Endothelial cell (in vitro differentiated cells): ENCODE measurements at regions not wholly inside any gene's neighbourhood (a gene's known extent, or its start where the extent isn't known, plus 50 kb on each side); places are given as distances from the start of the nearest gene placed in this dataset.

Experiments
- DNase-seq: peaks from one replicate; pipeline ENCODE4 v3.0.0; 2021; ENCODE audit warnings: low spot score
- H3K27ac Mint-ChIP-seq: one replicate; pipeline ENCODE4 v1.8.0; 2021; ENCODE audit warnings: mixed read lengths, inconsistent platforms; ENCODE audit not compliant: unreplicated experiment
- H3K27me3 Mint-ChIP-seq: one replicate; pipeline ENCODE4 v1.8.0; 2021; ENCODE audit warnings: mild to moderate bottlenecking, moderate library complexity, mixed read lengths, inconsistent platforms; ENCODE audit not compliant: unreplicated experiment
- H3K36me3 Mint-ChIP-seq: one replicate; pipeline ENCODE4 v1.8.0; 2021; ENCODE audit warnings: mild to moderate bottlenecking, low read depth, mixed read lengths, inconsistent platforms; ENCODE audit not compliant: unreplicated experiment
- H3K4me1 Mint-ChIP-seq: one replicate; pipeline ENCODE4 v1.8.0; 2021; ENCODE audit warnings: mild to moderate bottlenecking, mixed read lengths, inconsistent platforms; ENCODE audit not compliant: unreplicated experiment
- H3K4me3 Mint-ChIP-seq: one replicate; pipeline ENCODE4 v1.8.0; 2021; ENCODE audit warnings: mild to moderate bottlenecking, mixed read lengths, inconsistent platforms; ENCODE audit not compliant: unreplicated experiment
- H3K9me3 Mint-ChIP-seq: one replicate; pipeline ENCODE4 v1.8.0; 2021; ENCODE audit warnings: mixed read lengths, inconsistent platforms; ENCODE audit not compliant: unreplicated experiment
- TF ChIP-seq, protein P1 (sequence below): fragments of 200-600 bp; sonication (generic); IDR thresholded peaks from one replicate; pipeline ENCODE4 v1.5.0; 2021; ENCODE audit warnings: antibody characterized with exemption; ENCODE audit not compliant: unreplicated experiment

GRCh38 chr7:46157931-46158330 is 236.9 kb upstream of the IGFBP3 start:
- H3K36me3 Mint-ChIP-seq, result no peaks in the 10 kb centered on the region
- DNase-seq, result no peak
- no peak overlapping the region for H3K4me3 Mint-ChIP-seq
- no peaks in the 10 kb centered on the region for H3K9me3 Mint-ChIP-seq
- TF ChIP-seq, protein P1, sequence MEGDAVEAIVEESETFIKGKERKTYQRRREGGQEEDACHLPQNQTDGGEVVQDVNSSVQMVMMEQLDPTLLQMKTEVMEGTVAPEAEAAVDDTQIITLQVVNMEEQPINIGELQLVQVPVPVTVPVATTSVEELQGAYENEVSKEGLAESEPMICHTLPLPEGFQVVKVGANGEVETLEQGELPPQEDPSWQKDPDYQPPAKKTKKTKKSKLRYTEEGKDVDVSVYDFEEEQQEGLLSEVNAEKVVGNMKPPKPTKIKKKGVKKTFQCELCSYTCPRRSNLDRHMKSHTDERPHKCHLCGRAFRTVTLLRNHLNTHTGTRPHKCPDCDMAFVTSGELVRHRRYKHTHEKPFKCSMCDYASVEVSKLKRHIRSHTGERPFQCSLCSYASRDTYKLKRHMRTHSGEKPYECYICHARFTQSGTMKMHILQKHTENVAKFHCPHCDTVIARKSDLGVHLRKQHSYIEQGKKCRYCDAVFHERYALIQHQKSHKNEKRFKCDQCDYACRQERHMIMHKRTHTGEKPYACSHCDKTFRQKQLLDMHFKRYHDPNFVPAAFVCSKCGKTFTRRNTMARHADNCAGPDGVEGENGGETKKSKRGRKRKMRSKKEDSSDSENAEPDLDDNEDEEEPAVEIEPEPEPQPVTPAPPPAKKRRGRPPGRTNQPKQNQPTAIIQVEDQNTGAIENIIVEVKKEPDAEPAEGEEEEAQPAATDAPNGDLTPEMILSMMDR, result no peak
- H3K27me3 Mint-ChIP-seq, result no peaks in the 10 kb centered on the region
- H3K27ac Mint-ChIP-seq, result no peak overlapping the region
- H3K4me1 Mint-ChIP-seq, result no peaks in the 10 kb centered on the region

DNA sequence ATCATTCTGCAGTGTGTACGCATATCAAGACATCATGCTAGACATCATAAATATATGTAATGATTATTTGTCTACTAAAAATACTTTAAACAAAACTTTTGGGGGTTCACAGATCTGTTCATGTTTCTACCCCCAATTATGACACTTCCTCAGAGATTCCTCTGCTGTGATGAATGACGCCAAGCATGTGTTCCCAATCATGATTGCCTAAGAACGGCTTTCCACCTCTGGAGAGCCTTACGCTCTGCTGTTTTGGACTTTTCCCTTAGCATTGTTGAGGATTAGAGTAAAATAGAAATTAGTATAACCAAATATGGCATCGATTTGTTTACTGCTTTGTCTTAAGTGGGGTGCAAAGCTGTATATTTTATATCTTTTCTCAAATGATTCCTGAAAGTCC is 236.3 kb upstream of the IGFBP3 start:
- H3K4me3 Mint-ChIP-seq, result no peak overlapping the region
- no peaks in the 10 kb centered on the region for H3K36me3 Mint-ChIP-seq
- no peak for DNase-seq
- no peaks in the 10 kb centered on the region for H3K4me1 Mint-ChIP-seq
- TF ChIP-seq, protein P1, result no peak
- no peaks in the 10 kb centered on the region for H3K9me3 Mint-ChIP-seq
- no peak overlapping the region for H3K27ac Mint-ChIP-seq
- no peaks in the 10 kb centered on the region for H3K27me3 Mint-ChIP-seq

DNA sequence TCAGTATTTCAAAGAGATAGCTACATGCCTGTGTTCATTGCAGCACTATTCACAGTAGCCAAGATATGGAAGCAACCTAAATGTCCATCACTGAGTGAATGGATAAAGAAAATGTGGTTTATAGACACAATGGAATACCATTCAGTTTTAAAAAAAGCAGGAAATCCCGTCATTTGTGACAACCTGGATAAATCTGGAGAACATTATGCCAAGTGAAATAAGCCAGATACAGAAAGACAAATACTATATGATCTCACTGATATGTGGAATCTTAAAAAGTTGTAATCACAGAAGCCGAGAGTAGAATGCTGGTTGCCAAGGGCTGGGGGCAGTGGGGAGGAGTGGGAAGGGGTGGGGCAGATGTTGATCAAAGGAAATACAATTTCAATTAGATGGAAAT is 235.8 kb upstream of the IGFBP3 start:
- Mint-ChIP-seq H3K4me1 (no peaks in the 10 kb centered on the region), H3K27ac (no peak overlapping the region), H3K9me3 (no peaks in the 10 kb centered on the region), H3K27me3 (no peaks in the 10 kb centered on the region), H3K4me3 (no peak overlapping the region), H3K36me3 (no peaks in the 10 kb centered on the region)
- TF ChIP-seq, protein P1, result no peak
- no peak for DNase-seq

- Mint-ChIP-seq H3K9me3 (no peaks in the 10 kb centered on the region), H3K36me3 (no peaks in the 10 kb centered on the region), H3K4me3 (no peak overlapping the region), H3K27ac (no peak overlapping the region), H3K27me3 (no peaks in the 10 kb centered on the region), H3K4me1 (no peaks in the 10 kb centered on the region)
- no peak for DNase-seq
- TF ChIP-seq, protein P1, result no peak
Observed at GRCh38 chr7:46156086-46156485, 235.0 kb upstream of the IGFBP3 start.

GRCh38 chr7:46155367-46155766 is 234.3 kb upstream of the IGFBP3 start:
- Mint-ChIP-seq H3K9me3 (no peaks in the 10 kb centered on the region), H3K27me3 (no peaks in the 10 kb centered on the region), H3K4me3 (no peak overlapping the region), H3K27ac (no peak overlapping the region), H3K36me3 (no peaks in the 10 kb centered on the region), H3K4me1 (no peaks in the 10 kb centered on the region)
- TF ChIP-seq, protein P1, result no peak
- no peak for DNase-seq
